T-helper 1 cell (primary cell): ENCODE measurements at regions not wholly inside any gene's neighbourhood (a gene's known extent, or its start where the extent isn't known, plus 50 kb on each side); places are given as distances from the start of the nearest gene placed in this dataset.
"Not testable (repeated sequence)": the region's sequence is repeated elsewhere in the genome, so short reads cannot be mapped to it uniquely, and the experiment has no call there.

ENCODE experiments used
- DNase-seq, 5 donors: peaks; one replicate each; pipeline ENCODE4 v3.0.0-alpha.2; 2012 to 2020

GRCh38 chr2:87693882-87694281 lies 54.0 kb upstream of the PLGLB2 start:
- DNase-seq = not testable (repeated sequence)

- DNase-seq = not testable (repeated sequence)
Measured at GRCh38 chr2:87695596-87696323, 52.1 kb upstream of the PLGLB2 start.
